Lower lobe of right lung (tissue), 2 donors: ENCODE measurements at regions not wholly inside any gene's neighbourhood (a gene's known extent, or its start where the extent isn't known, plus 50 kb on each side); places are given as distances from the start of the nearest gene placed in this dataset.
"Not testable (repeated sequence)": the region's sequence is repeated elsewhere in the genome, so short reads cannot be mapped to it uniquely, and the experiment has no call there.

ENCODE experiments used
- ATAC-seq, 2 donors: fragments of 200-7000 bp; cut with Tn5 transposase; one replicate each; pipeline ENCODE4 v1.9.1; 2020 to 2022; ENCODE audit warnings: mild to moderate bottlenecking in 2 of 2, moderate library complexity in 2 of 2
- DNase-seq: peaks from one replicate; pipeline ENCODE4 v3.0.0-alpha.2; 2020
- H3K27ac ChIP-seq: fragments of 200-600 bp; one replicate; pipeline ENCODE4 v1.8.0; 2022
- H3K27me3 ChIP-seq: fragments of 200-600 bp; one replicate; pipeline ENCODE4 v1.8.0; 2022; ENCODE audit warnings: low read depth
- H3K36me3 ChIP-seq: fragments of 200-600 bp; one replicate; pipeline ENCODE4 v1.8.0; 2022; ENCODE audit warnings: mild to moderate bottlenecking
- H3K4me1 ChIP-seq: fragments of 200-600 bp; one replicate; pipeline ENCODE4 v1.8.0; 2022
- H3K4me3 ChIP-seq: fragments of 200-600 bp; one replicate; pipeline ENCODE4 v1.8.0; 2022; ENCODE audit warnings: mild to moderate bottlenecking
- H3K9me3 ChIP-seq: fragments of 200-600 bp; one replicate; pipeline ENCODE4 v1.8.0; 2022
- CTCF ChIP-seq: fragments of 200-600 bp; IDR thresholded peaks from one replicate; pipeline ENCODE4 v1.8.0; 2022; ENCODE audit warnings: antibody characterized with exemption, mild to moderate bottlenecking
- intact Hi-C: fragments of 100-400 bp; cut with DNase I; formaldehyde crosslinking; loops from one replicate; pipeline ENCODE4 v1.11.0; 2022
- donor health status: DM: no; HTN: yes; CAD: no; lungs with severe emphysema.

GRCh38 chr17:61539728-61540127 is 51.3 kb downstream of the NACA2 start:
- H3K9me3 ChIP-seq, DNase-seq, H3K27ac ChIP-seq, H3K27me3 ChIP-seq, H3K4me1 ChIP-seq, H3K36me3 ChIP-seq, intact Hi-C loops, H3K4me3 ChIP-seq, ATAC-seq: not testable (repeated sequence)

DNA sequence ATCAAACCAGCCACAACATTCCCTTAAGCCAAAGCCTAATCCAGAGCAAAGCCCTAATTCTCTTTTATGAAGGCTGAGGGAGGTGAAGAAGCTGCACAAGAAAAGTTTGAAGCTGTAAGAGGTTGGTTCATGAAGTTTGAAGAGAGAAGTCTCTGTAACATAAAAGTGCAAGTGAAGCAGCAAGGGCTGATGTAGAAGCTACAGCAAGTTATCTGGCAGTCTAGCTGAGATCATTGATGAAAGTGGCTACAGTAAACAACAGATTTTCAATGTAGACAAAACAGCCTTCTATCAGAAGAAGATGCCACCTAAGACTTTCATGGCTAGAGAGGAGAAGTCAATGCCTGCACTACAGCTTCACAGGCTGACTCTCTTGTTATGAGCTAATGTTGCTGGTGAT is 52.5 kb downstream of the NACA2 start:
- intact Hi-C loops, result no loop called here
- Histone ChIP-seq H3K4me1 (no peaks in the 10 kb centered on the region), H3K9me3 (peaks cover 5% of the 10 kb centered on the region), H3K27me3 (no peaks in the 10 kb centered on the region), H3K4me3 (no peak overlapping the region), H3K36me3 (no peaks in the 10 kb centered on the region), H3K27ac (no peak overlapping the region)
- DNase-seq, result no peak
- ATAC-seq, result no peak
- TF ChIP-seq CTCF, result no peak

DNA sequence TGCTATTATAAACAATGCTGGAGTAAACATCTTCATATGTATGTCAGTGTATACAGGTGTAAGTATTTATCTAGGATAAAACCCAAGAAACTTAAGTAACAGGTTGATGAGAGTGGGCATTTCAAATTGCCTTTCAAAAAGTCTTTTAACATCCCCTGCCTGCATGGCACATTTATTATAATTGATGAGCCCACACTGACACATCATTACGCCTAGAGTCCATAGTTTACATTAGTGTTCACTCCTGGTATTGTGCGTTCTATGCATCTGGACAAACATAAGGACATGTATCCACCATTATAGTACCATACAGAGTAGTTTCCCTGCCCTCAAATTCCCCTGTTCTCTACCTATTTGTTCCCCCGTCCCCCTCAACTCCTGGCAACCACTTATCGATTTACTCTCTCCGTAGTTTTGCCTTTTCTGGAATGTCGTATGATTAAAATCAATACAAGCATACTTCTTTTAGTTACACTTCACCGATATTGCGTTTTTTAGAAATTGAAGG is 53.7 kb downstream of the NACA2 start:
- Histone ChIP-seq H3K27me3 (no peaks in the 10 kb centered on the region), H3K4me1 (no peaks in the 10 kb centered on the region), H3K27ac (no peak overlapping the region), H3K4me3 (no peak overlapping the region), H3K9me3 (peaks cover 5% of the 10 kb centered on the region), H3K36me3 (no peaks in the 10 kb centered on the region)
- intact Hi-C loops, result no loop called here
- no peak for DNase-seq
- no peak for TF ChIP-seq CTCF
- no peak for ATAC-seq

DNA sequence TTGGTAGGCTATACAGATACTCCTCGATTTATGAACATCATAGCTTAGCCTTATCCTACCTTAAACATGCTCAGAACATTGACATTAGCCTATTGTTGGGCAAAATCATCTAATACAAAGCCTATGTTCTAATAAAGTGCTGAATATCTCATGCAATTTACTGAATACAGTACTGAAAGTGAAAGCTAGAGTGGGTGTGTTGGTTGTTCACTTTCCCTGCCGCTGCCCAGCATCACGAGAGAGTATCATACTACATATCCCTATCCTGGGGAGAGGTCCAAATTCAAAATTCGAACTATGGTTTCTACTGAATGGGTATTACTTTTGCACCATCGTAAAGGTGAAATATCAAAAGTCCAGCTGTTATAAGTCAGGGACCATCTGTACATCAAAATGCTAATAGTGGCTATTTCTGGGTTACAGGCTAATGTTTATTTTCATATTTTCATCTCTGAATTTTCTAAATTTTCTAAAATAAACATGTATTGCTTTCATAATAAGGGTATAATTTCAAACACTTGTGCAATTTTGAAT is 54.5 kb downstream of the NACA2 start:
- Histone ChIP-seq H3K36me3 (no peaks in the 10 kb centered on the region), H3K9me3 (peaks cover 5% of the 10 kb centered on the region), H3K27ac (no peak overlapping the region), H3K4me3 (peak overlapping the region; percentile 27), H3K27me3 (no peaks in the 10 kb centered on the region), H3K4me1 (no peaks in the 10 kb centered on the region)
- ATAC-seq (no peak), DNase-seq (no peak)
- TF ChIP-seq CTCF, result no peak
- intact Hi-C loops, result no loop called here
